GM18499 (cell line): ENCODE measurements at regions not wholly inside any gene's neighbourhood (a gene's known extent, or its start where the extent isn't known, plus 50 kb on each side); places are given as distances from the start of the nearest gene placed in this dataset.

Experiments
- ATAC-seq: cut with Tn5 transposase; IDR thresholded peaks from one replicate; pipeline ENCODE4 v1.9.1; 2021; ENCODE audit warnings: moderate number of reproducible peaks; ENCODE audit not compliant: insufficient read depth, unreplicated experiment

DNA sequence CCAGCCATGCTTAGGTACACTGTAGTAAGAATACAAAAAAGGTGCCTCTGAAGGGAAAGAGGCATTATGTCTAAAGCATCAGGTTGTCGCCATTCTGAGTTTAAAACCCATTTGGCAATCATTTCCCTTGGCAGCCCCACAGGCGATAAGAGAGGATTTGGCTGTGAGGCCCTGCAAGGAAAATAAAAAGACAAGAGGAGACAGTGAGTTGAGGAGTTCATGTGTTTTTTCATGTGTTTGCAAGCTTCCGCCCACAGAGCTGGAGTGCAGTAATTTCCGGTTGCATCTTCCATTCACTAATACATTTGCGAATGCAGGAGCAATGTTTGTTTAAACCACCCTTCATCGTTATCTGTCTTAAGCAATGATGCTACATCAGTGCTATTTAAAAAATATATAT is 138.5 kb upstream of the SOX4 start:
- ATAC-seq = no peak

DNA sequence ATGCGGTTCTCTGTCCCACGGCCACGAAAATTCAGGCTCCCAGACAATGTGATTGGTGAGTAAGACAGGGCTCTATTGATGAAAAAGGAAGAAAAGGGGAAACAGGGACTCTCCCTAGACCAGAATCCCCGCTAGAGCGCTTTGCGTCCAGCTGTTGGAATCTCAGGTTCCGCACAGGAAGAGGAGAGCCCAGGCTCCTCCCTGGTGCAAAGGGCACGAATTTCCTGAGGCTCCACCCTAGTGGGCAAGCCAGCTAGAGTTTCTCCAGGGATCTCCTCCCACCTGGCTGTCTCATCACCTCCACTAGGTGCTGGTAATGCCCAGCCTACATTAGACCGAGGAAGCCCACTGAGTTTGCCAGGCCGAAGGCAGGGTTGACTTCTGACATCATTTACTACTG is 135.9 kb upstream of the SOX4 start:
- no peak for ATAC-seq

DNA sequence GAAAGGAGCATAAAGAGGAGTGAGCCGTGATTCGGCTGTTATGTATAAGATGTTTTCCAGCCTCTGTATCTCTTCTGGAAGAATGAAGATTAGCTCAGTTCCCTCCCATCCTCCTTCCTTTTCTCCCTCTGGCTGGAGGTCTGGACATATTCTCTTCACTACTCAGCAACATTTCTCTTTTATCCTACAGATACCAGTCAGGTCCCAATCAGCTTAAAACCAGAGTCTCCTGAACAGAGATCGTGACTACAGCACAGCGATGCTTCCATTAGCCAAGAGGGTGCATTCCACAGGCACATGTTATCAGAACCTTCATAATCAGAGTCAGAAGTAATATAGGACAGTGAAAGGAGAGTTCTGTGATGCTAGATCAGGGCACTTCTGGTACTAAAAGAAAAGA is 133.9 kb upstream of the SOX4 start:
- ATAC-seq = no peak

DNA sequence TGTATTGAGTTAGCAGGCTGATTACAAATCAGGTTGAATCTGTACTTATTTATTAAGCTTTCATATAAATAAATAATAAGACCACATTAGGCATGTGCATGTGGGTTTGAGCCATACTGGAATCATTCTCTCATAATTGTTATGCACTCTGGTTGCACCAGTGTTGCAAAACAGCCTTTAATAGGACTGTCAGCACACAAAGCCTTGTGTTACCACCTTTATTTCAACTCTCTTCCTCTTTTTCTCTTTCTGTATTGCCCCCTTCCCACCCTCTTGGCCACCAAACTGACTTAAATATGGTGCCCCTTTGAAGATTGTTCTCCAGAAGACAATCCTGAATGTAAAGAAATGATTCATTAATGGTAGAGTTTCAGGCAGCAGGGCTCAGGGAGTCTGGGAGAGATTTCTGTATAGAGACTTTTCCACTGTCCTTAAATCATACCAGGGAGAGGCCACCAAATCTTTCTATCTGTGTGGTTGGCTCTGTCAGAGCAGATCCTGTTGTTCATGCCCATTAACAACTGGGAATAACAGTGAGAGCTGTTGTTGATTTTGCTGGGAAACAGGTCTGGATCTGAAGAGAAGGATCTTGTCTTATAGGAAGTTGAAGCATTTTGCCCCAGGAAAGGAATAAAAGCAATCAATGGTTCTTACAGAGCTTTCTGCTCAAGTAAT is 131.6 kb upstream of the SOX4 start:
- no peak for ATAC-seq

DNA sequence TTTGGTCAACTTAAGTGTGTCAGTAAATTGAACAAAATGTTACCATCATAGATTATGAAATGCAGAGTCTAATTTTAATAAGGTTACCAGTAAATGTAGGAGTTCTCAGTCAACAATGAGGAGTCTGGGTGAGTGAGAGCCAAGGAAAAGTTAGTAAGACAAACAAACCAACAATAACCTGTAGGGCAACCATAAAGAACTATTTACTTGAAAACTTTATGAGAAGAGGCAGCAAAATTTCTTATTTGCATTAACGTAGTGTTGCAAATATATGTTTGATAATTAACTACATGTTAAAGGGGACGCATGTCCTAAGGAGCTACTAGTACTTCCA is 131.1 kb upstream of the SOX4 start:
- ATAC-seq = no peak

DNA sequence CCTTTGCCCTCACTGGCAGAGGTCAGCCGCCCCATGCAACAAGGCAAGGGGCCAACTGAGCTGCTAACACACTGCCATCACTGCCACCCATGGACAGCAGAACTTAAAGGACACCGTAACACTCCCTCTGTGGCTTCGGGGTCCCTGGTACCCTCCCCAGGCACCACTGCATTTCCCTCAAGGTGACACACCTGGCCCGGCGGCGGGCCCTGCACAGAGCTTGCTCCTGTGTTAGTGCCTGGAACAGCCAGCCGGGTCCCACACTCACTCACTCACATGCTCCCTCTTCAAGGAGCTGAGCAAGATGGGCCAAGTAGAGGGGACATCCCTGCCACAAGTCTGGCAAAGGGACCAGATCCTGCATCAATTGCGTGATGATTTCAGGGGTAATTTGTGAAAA is 126.5 kb upstream of the SOX4 start:
- no peak for ATAC-seq

DNA sequence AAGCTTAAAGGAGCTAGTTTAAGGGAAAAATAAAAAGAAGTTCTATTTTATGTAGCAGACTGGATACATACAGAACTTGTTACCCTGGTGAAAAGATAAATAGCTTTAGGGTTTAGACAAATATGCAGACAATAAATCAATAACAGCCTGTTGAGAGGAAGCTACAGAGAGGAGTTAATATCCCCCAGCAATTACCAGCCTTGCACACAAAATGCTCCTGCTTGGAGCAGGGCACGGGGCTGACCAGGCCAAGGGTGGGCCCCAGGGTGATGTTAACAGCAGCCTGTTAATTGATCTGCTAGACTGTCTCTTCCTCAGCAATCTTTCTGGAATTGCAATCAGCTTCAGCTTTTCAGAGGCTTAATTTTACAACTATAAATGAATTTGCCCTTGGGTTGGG is 125.1 kb upstream of the SOX4 start:
- no peak for ATAC-seq

DNA sequence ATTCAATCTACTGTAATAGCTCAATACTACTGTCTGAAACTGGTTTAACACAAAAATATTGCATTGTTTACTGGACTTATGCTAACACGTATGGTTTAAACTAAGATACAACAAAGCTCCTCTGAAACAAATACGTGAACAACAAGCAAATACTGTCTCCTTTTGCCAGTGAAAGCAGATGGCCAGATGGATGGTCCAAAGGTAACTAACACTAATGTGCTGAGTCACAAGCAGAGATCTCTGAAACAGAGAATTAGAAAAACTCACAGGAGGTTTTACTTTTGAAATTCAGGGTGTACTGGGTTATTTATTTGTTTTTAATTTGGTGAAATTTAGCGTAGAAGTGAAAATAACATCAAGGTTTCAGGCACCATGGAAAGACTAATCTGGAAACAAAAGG is 124.3 kb upstream of the SOX4 start:
- no peak for ATAC-seq

DNA sequence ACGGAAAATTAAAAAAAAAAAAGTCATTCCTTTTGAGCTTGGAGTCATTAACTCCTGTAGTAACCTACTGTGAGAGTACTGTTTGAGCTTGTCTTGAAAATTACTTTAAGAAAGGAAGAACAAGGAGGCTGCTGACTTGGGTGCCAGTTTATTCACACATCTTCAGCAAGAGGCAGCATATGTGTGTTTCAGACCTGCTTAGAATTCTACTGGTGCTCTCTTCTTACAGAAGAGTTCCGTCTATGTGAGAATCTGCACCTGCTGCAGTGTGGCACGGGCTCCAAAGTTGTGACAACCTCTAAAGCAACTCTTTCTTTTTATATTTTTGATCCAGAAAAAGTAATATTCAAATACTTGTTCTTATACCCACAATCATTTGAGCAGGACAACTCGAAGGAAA is 117.4 kb upstream of the SOX4 start:
- ATAC-seq = no peak

DNA sequence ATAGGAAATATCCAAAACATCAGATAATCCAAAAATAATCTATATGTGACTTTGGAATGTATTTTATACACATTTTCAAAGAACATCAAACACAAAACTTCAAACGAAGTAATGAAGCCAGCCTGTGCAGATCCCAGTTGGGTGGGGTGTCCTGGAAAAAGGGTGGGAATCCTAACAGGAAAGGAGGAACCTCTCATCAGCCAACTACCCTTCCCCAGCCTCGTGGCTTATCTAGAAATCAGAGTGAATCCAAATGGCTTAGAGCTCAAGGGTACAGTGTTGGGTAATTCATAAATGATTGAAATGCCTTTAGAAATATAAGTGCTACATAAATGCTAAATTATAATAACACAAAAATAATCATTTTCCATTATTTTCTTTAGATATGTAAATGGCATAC is 115.1 kb upstream of the SOX4 start:
- no peak for ATAC-seq

DNA sequence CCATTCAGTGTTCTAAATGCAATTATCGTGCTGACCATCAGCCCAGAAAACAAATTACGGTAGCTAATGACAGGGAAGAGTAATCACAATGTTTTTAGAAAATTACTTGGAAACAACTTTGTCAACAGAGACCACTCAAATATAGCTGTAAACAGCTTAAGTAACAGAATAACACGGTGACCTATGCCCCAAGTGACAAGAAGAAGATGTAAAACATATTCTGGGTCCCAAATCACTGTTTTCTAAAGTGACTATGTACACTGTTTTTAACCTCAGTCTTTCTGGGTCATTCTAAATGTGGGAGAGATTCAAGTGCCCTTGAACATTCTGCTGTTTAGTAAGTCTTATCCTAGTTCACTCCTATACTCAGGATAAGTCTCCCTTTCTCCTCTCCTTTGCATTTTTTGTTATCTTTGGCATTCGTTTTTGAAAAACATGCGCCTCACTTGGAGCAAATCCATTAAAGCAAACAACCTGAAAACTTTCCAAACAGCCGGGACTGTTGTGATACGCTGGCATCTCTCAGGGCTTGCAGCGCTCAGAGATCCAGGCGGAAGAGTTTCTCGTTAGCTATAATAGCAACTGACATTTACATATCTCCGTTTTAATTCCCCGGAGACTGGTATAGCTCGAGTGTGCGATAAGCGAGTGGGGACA is 114.5 kb upstream of the SOX4 start:
- ATAC-seq = no peak

DNA sequence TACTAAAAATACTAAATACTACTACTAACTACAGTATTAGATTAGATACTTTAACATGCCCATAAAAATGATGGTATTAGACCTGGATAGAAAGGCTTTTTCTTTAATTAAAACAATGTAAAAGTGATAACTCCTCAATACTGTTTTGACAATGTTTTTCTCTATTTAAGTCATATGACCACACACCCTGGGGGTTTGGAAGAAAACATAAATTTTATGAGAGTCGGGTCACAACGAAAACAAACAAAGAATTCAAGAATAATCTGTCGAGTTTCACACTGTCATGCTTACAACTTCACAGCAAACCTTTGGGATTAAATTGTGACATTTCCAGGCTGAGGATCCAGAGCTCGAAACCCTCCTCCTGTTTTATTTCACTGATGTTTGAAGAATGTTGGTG is 107.4 kb upstream of the SOX4 start:
- ATAC-seq = no peak

DNA sequence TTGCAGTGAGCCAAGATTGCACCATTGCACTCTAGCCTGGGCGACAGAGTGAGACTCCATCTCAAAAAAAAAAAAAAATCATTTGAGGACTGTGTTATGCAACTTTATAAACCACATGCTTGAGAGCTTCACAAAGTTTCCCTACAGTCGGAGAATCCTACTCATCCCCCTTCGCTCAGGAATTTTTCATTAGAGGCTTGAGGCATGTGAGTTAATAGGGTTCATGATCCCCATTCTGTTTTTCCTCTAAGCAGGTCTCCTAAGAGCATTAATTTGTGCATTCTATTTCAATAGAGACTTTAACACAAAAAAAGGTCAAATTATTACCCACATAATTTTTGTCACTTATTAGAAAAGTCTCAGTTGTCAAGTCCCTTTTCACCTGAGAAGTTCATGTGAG is 103.7 kb upstream of the SOX4 start:
- ATAC-seq = no peak

DNA sequence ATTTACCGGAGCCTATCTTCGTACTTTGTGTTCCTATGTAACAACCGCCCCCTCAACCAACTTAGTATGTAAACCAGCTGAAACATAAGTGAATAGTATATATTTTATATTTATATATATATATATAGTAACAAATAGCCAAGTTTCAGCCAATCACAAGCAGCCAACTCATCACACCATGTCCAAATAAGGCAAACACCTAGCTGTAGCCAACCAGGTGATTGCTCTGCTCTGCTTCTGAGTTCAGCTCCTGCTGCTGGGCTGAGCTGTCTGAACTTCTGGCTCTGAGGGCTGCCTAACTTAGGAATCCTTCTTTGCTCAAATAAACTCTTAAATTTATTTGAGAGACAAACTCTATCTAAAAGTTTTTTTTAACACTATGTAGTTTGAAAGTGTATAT is 101.6 kb upstream of the SOX4 start:
- ATAC-seq = no peak

DNA sequence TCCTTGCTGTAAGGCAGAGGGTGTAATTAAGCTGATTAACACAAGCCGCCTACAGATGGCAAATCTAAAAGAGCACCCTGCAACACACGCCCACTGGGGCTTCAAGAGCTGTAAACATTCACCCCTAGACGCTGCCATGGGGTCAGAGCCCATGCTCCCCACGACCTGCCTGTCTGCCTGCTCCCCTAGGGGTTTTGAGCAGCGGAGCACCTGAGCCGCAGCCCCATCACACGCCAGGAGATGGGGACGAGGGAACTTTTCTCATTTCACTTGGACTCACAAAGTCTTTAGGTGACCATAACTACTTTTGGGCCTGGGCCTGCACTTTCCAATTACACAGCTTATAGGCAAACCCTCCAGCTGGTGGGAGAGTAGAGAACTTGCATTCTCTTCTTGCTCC is 99.0 kb upstream of the SOX4 start:
- no peak for ATAC-seq

DNA sequence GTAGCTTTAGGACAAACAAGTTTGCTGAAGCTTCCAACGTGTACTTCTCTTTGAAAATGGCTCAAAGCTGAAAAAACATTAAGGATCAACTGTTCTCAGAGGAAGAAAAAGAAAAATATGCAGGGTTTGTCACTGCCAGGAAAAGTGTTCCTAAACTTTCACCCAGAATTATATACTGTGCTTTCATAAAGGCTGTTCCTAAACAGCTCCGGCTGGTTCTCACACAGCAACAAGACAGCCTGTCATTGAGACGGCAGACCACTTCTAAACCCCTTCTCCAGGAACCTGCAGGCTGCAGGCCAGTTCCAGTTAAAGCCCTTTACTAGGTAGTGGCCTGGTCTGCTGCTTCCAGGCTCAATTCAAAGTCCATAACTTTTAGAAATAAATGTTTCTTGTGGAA is 97.4 kb upstream of the SOX4 start:
- ATAC-seq = no peak

DNA sequence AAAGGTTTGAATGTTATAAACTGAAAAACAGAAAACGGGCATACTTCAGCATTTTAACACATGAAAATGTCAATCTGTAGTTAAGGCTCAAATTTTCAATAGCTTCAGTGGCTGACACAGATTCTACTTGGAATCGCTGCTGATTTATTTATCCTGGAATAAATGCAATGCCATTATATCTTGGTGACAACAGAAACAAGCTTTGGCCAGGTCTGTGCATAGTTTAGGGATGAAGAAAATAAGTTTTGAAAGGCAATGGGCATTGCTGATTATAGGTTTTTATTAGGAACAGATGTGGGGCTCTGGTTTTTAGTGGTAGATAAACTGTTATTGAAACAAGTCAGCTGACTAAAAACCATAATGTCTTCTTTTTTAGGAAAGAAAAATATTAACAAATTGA is 96.8 kb upstream of the SOX4 start:
- ATAC-seq = no peak

DNA sequence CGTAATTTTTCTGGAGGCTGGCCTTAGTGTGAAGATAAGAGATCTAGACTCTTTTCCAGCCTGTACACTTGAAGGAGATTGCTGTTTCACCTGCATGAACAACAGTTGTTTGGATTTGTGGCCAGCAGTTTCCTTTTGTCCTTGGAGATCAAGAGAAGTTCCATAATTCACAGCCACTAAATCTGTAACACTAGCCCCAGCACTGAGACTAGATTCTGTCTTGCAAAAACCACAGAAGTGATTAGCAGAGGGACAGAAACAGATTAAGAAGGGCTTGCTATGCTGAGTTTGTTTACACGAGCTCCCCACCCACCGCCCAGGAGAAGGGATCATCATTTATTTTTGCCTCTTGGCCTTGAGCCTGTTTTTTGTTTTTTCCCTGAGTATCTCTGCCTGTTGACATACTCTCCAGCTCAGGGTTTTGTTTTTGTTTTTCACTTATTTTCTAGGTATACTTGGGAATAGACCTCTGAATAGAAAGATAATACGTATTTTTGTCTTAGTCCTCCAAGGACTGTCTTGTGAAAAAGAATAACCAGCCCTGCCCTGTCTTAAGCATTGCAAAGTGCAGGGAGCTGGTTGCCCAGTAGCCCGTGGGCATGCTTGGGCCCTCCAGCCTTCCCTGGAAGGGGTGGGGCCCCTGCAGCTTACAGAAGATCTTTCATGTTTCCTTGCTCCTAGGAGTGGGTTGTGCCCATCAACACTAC is 93.1 kb upstream of the SOX4 start:
- no peak for ATAC-seq

DNA sequence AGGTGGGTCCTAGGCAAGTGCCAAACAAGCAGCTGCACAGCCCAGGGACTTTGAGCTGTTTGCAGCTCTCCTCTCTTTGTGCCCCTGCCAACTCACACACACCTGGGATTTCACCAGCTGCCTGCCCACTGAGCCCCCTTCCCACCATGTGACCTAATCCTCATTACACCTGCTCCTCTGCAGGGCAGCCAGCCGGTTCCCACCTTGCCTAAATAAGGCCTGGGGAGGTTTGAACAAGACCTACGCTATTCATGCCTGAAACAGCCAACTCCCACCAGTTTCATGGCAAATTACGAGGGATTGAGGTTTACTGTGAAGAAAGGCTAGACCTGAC is 92.6 kb upstream of the SOX4 start:
- ATAC-seq = no peak

DNA sequence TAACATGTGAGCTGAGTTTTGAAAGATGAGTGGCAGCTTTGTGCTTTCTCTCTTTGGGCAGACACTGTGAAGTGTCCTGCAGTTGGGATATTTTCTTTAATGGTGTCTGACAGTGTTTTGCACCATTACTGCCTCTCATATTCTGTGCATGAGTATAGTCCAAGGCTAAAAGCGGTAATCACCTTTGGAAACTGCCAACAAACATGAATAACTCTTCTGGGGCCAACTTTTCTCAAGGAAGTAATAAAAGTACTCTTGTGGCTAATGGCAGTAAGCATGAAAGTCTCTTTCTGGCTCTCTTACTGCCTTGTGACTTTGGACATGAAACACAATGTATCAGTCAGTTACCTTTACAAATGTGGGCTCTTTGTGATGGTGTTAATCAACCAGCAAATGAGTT is 91.7 kb upstream of the SOX4 start:
- ATAC-seq = no peak

DNA sequence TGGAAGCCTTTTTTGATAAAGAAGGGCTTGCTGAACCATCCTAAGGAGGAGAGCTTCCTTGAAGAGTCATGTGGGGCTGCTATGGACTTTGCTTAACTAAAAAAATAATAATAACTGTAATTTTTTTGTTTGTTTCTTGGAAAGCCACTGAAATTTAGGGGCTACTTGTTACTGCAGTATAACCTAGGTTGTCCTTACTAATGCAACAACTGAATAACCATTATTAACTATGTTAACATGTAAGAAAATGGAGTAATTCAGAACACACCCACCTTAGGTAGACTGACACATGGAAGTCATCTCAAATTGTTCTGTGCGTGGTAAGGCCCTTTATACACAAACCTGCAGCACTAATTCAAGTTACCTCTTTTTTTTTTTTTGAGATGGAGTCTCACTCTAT is 90.9 kb upstream of the SOX4 start:
- ATAC-seq = no peak

DNA sequence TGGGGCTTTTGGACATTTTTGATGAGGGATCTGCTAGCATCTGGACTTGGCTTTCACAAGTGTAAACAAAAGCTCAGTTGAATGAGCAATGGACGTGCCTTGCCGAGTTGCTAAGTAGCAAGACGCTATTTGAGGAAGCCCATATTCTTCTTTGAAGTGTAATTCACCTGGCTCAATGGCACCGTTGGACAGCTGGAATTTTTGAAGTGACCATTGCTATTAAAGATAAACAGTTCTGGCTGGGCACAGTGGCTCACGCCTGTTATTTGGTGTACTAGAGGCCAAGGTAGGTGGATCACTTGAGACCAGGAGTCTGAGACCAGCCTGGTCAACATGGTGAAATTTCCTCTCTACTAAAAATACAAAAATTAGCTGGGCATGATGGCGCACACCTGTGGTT is 88.8 kb upstream of the SOX4 start:
- ATAC-seq = no peak
